GM06990 (cell line): ENCODE measurements at regions not wholly inside any gene's neighbourhood (a gene's known extent, or its start where the extent isn't known, plus 50 kb on each side); places are given as distances from the start of the nearest gene placed in this dataset.

ENCODE experiments used
- DNase-seq: peaks from one replicate; pipeline ENCODE4 v3.0.0-alpha.2; 2011; ENCODE audit not compliant: insufficient read length; ENCODE audit errors: extremely low read depth
- H3K27me3 ChIP-seq: replicated peaks from 2 replicates; pipeline ENCODE4 v1.6.0; 2011; ENCODE audit warnings: low read length; ENCODE audit not compliant: control insufficient read depth, insufficient read depth
- H3K36me3 ChIP-seq: 2 replicates; pipeline ENCODE4 v1.5.1; 2011; ENCODE audit warnings: low read length; ENCODE audit not compliant: control insufficient read depth, insufficient read depth
- H3K4me3 ChIP-seq: replicated peaks from 2 replicates; pipeline ENCODE4 v1.5.1; 2011; ENCODE audit warnings: low read depth, mild to moderate bottlenecking, control low read depth, low read length
- CTCF ChIP-seq: IDR thresholded peaks from 2 replicates; pipeline ENCODE4 v1.5.1; 2011; ENCODE audit warnings: low read length, control low read depth, mild to moderate bottlenecking, inconsistent platforms; ENCODE audit not compliant: insufficient read depth, poor library complexity, severe bottlenecking

DNA sequence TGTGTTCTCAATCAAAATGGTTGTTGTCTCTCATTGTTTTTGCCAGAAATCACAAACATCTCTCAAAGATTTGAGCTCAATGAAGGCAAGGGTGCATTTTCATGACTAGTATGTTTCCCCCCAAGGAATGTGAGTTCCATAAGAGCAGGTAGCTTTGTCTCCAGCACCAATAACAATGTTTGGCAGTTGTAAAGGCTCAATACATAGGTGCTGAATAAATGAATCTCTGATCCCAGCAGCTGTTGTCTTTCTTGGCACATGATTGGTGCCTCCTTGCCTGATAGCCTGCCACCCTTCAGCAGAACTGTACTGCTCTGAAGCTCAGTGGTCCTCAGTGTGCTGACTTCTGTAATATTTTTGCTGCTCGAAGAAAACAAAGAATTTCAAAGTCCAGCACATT, 103.1 kb upstream of the CDH11 start:
- DNase-seq, result no peak
- no peak overlapping the region for H3K4me3 ChIP-seq
- no peaks in the 10 kb centered on the region for H3K27me3 ChIP-seq
- H3K36me3 ChIP-seq, result no peaks in the 10 kb centered on the region
- TF ChIP-seq CTCF, result no peak

DNA sequence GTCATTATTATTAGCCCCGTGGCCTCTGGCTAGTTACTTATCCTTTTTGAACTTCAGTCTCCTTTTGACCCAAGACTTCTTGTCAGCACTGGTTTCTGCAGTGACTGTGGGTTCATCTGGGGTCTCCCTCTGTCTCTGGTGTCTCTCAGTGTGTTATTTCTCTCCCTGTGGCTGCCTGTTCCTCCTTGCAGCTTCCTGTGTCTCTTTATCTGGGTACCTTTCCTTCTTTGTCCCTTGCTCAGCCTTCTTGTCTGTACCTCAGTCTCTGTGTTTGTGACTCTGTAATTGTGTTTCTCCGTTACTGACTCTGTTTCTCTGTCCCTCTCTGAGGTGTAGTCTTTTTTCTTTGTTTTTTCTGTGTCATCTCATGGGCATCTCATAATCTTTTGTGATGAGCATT, 102.6 kb upstream of the CDH11 start:
- no peak for TF ChIP-seq CTCF
- no peaks in the 10 kb centered on the region for H3K36me3 ChIP-seq
- DNase-seq, result no peak
- H3K27me3 ChIP-seq, result no peaks in the 10 kb centered on the region
- no peak overlapping the region for H3K4me3 ChIP-seq

DNA sequence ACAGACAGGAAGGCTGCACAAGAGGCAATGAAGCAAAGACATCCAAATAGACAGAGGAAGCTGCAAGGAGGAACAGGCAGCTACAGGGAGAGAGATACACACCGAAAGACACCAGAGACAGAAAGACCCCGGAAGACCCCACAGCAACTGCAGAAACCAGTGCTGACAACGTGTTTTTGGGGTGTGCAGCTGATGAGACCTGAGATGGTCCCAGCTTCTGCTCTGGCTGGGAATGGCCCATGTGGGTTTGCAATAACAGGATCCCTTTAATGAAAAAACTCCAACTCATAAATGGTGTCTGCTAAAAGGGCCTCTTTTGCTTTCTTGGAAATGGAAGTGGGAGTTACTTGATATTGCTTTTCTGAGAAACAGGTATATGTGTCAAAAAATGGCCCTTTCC, 101.5 kb upstream of the CDH11 start:
- Histone ChIP-seq H3K27me3 (no peaks in the 10 kb centered on the region), H3K36me3 (no peaks in the 10 kb centered on the region), H3K4me3 (no peak overlapping the region)
- no peak for TF ChIP-seq CTCF
- no peak for DNase-seq

GRCh38 chr16:65222536-65222935, 100.7 kb upstream of the CDH11 start:
- no peaks in the 10 kb centered on the region for H3K36me3 ChIP-seq
- H3K27me3 ChIP-seq, result no peaks in the 10 kb centered on the region
- DNase-seq, result no peak
- no peak overlapping the region for H3K4me3 ChIP-seq
- TF ChIP-seq CTCF, result no peak

GRCh38 chr16:65222049-65222448, 100.2 kb upstream of the CDH11 start:
- Histone ChIP-seq H3K36me3 (no peaks in the 10 kb centered on the region), H3K27me3 (no peaks in the 10 kb centered on the region), H3K4me3 (no peak overlapping the region)
- no peak for TF ChIP-seq CTCF
- no peak for DNase-seq

- DNase-seq, result no peak
- Histone ChIP-seq H3K27me3 (no peaks in the 10 kb centered on the region), H3K36me3 (no peaks in the 10 kb centered on the region), H3K4me3 (no peak overlapping the region)
- no peak for TF ChIP-seq CTCF
Measured at GRCh38 chr16:65219786-65220185, 97.9 kb upstream of the CDH11 start.
